ENCODE measurements at regions not wholly inside any gene's neighbourhood (a gene's known extent, or its start where the extent isn't known, plus 50 kb on each side); places are given as distances from the start of the nearest gene placed in this dataset.

- TF ChIP-seq POLR2A (IDR thresholded peaks at IDR 0.05): no peak
- TF ChIP-seq CTCF (IDR thresholded peaks at IDR 0.05): no peak
Observed at GRCh38 chr7:69508736-69509135, 89.5 kb upstream of the AUTS2 start.
